ENCODE measurements at regions not wholly inside any gene's neighbourhood (a gene's known extent, or its start where the extent isn't known, plus 50 kb on each side); places are given as distances from the start of the nearest gene placed in this dataset.

GRCh38 chr10:131547129-131547799 is 235.7 kb upstream of the TCERG1L start:
- no peaks in the 10 kb centered on the region for H3K36me3 ChIP-seq
- no peak for DNase-seq
- no peaks in the 10 kb centered on the region for H3K4me1 ChIP-seq
- H3K4me3 ChIP-seq (ENCODE audit: low read depth, low read length): no peak overlapping the region
- TF ChIP-seq CTCF (IDR thresholded peaks at IDR 0.05; ENCODE audit: low read depth, low read length): no peak
- H3K27me3 ChIP-seq: no peaks in the 10 kb centered on the region
- no peaks in the 10 kb centered on the region for H3K9me3 ChIP-seq

GRCh38 chr10:131548176-131548575 is 236.7 kb upstream of the TCERG1L start:
- Histone ChIP-seq H3K4me1 (no peaks in the 10 kb centered on the region), H3K27me3 (no peaks in the 10 kb centered on the region)

GRCh38 chr10:131549116-131549515 is 237.6 kb upstream of the TCERG1L start:
- no peak for TF ChIP-seq CTCF (IDR thresholded peaks at IDR 0.05; ENCODE audit: low read depth, low read length)

More at GRCh38 chr10:131548176-131548575, 236.7 kb upstream of the TCERG1L start:
- no peak for DNase-seq
- Histone ChIP-seq H3K4me3 (ENCODE audit: low read depth, low read length) (no peak overlapping the region), H3K36me3 (no peaks in the 10 kb centered on the region), H3K9me3 (no peaks in the 10 kb centered on the region)
- TF ChIP-seq CTCF (IDR thresholded peaks at IDR 0.05; ENCODE audit: low read depth, low read length): no peak

GRCh38 chr10:131553121-131553520 is 241.6 kb upstream of the TCERG1L start:
- no peak for DNase-seq

More at GRCh38 chr10:131549116-131549515, 237.6 kb upstream of the TCERG1L start:
- no peaks in the 10 kb centered on the region for H3K36me3 ChIP-seq
- no peaks in the 10 kb centered on the region for H3K4me1 ChIP-seq
- H3K4me3 ChIP-seq (ENCODE audit: low read depth, low read length): no peak overlapping the region
- H3K27me3 ChIP-seq: no peaks in the 10 kb centered on the region
- H3K9me3 ChIP-seq: no peaks in the 10 kb centered on the region
- DNase-seq: no peak

GRCh38 chr10:131553581-131553980 is 242.1 kb upstream of the TCERG1L start:
- no peaks in the 10 kb centered on the region for H3K4me1 ChIP-seq
- no peaks in the 10 kb centered on the region for H3K36me3 ChIP-seq
- no peak for DNase-seq
- no peak for TF ChIP-seq CTCF (IDR thresholded peaks at IDR 0.05; ENCODE audit: low read depth, low read length)
- no peaks in the 10 kb centered on the region for H3K9me3 ChIP-seq
- no peaks in the 10 kb centered on the region for H3K27me3 ChIP-seq
- no peak overlapping the region for H3K4me3 ChIP-seq (ENCODE audit: low read depth, low read length)

More at GRCh38 chr10:131553121-131553520, 241.6 kb upstream of the TCERG1L start:
- no peaks in the 10 kb centered on the region for H3K27me3 ChIP-seq
- no peak for TF ChIP-seq CTCF (IDR thresholded peaks at IDR 0.05; ENCODE audit: low read depth, low read length)
- H3K36me3 ChIP-seq: no peaks in the 10 kb centered on the region
- H3K4me3 ChIP-seq (ENCODE audit: low read depth, low read length): no peak overlapping the region
- no peaks in the 10 kb centered on the region for H3K4me1 ChIP-seq
- H3K9me3 ChIP-seq: no peaks in the 10 kb centered on the region

- TF ChIP-seq CTCF (IDR thresholded peaks at IDR 0.05; ENCODE audit: low read depth, low read length): no peak
- DNase-seq: no peak
- H3K27me3 ChIP-seq: no peaks in the 10 kb centered on the region
- no peak overlapping the region for H3K4me3 ChIP-seq (ENCODE audit: low read depth, low read length)
- no peaks in the 10 kb centered on the region for H3K4me1 ChIP-seq
- H3K9me3 ChIP-seq: no peaks in the 10 kb centered on the region
- H3K36me3 ChIP-seq: no peaks in the 10 kb centered on the region
Measured at GRCh38 chr10:131554821-131555220, 243.3 kb upstream of the TCERG1L start.

All from BE2C (cell line).